Ishikawa (cell line): ENCODE measurements at regions not wholly inside any gene's neighbourhood (a gene's known extent, or its start where the extent isn't known, plus 50 kb on each side); places are given as distances from the start of the nearest gene placed in this dataset.

ENCODE experiments used
- CEBPB ChIP-seq: IDR thresholded peaks from 2 replicates; pipeline ENCODE4 v1.6.1; 2012
- EGR1 ChIP-seq: IDR thresholded peaks from 2 replicates; pipeline ENCODE4 v1.6.1; 2012
- EP300 ChIP-seq: IDR thresholded peaks from 2 replicates; pipeline ENCODE4 v1.6.1; 2012; ENCODE audit warnings: borderline replicate concordance
- NFIC ChIP-seq: IDR thresholded peaks from 2 replicates; pipeline ENCODE4 v1.6.1; 2012
- RAD21 ChIP-seq: IDR thresholded peaks from 2 replicates; pipeline ENCODE4 v1.6.1; 2012; ENCODE audit warnings: low read depth
- TAF1 ChIP-seq: IDR thresholded peaks from 2 replicates; pipeline ENCODE4 v1.6.1; 2012; ENCODE audit warnings: low read depth, mild to moderate bottlenecking
- ZBTB7A ChIP-seq: IDR thresholded peaks from 2 replicates; pipeline ENCODE4 v1.6.1; 2012; ENCODE audit warnings: low read depth
- TF ChIP-seq, protein P1 (sequence below): IDR thresholded peaks from 2 replicates; pipeline ENCODE4 v1.6.1; 2012; ENCODE audit warnings: low read depth, mild to moderate bottlenecking
- TF ChIP-seq, protein P2 (sequence below): IDR thresholded peaks from 2 replicates; pipeline ENCODE4 v1.6.1; 2012

DNA sequence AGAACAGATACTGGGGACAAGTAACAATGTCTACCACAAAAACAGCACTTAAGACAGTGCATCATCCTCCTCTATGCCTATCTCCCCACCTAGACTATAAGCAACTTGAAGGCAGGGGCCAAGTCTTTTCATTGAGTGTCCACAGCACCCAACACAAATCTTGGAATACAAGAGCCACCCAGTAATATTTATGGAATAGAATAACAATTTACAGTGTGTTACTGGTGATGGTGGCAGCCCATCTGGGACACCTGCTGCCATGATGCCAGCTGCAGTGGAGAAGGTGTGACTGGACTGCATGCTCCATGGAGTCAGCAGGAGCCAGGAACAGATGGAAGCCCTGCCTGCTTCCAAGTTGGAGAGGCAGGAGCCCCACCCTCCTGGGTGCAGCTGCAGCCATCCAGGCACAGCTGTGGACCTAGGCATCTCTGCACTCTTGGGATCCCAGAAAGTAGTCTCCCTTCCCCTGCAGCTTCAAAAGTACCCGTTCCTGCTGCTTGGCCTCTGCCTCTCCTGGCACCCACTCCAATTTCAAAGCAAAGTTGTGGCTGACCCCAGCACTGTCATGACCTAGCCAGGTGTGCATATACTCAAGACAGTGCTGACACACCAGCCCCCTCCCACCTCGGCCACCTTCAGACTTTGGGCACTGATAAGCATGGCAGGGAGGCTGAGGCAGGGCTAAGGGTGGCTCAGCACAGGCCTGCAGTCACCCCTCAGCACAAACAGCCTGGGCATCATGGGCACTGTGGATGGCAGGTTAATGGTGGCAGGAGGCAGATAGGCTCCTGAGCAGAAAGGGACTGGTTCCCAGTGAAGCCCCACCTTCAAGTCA, 94.5 kb downstream of the TPRA1 start:
- no peak for TF ChIP-seq ZBTB7A
- TF ChIP-seq, protein P1, sequence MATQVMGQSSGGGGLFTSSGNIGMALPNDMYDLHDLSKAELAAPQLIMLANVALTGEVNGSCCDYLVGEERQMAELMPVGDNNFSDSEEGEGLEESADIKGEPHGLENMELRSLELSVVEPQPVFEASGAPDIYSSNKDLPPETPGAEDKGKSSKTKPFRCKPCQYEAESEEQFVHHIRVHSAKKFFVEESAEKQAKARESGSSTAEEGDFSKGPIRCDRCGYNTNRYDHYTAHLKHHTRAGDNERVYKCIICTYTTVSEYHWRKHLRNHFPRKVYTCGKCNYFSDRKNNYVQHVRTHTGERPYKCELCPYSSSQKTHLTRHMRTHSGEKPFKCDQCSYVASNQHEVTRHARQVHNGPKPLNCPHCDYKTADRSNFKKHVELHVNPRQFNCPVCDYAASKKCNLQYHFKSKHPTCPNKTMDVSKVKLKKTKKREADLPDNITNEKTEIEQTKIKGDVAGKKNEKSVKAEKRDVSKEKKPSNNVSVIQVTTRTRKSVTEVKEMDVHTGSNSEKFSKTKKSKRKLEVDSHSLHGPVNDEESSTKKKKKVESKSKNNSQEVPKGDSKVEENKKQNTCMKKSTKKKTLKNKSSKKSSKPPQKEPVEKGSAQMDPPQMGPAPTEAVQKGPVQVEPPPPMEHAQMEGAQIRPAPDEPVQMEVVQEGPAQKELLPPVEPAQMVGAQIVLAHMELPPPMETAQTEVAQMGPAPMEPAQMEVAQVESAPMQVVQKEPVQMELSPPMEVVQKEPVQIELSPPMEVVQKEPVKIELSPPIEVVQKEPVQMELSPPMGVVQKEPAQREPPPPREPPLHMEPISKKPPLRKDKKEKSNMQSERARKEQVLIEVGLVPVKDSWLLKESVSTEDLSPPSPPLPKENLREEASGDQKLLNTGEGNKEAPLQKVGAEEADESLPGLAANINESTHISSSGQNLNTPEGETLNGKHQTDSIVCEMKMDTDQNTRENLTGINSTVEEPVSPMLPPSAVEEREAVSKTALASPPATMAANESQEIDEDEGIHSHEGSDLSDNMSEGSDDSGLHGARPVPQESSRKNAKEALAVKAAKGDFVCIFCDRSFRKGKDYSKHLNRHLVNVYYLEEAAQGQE, result no peak
- TF ChIP-seq EGR1, result no peak
- TF ChIP-seq CEBPB, result no peak
- TF ChIP-seq, protein P2, sequence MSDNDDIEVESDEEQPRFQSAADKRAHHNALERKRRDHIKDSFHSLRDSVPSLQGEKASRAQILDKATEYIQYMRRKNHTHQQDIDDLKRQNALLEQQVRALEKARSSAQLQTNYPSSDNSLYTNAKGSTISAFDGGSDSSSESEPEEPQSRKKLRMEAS, result no peak
- TF ChIP-seq EP300, result no peak
- TF ChIP-seq RAD21, result no peak
- TF ChIP-seq NFIC, result no peak
- no peak for TF ChIP-seq TAF1
